IMR-90 (cell line): ENCODE measurements at regions not wholly inside any gene's neighbourhood (a gene's known extent, or its start where the extent isn't known, plus 50 kb on each side); places are given as distances from the start of the nearest gene placed in this dataset.

Experiments
- ATAC-seq: fragments of 200-7000 bp; cut with Tn5 transposase; 2 replicates; pipeline ENCODE4 v1.9.1; 2020; ENCODE audit warnings: low read depth, mild to moderate bottlenecking, moderate library complexity
- BruUV-seq: library from RNA; stranded (reverse); fragments of 400-500 nt; replicated peaks from 2 replicates; lab custom pipeline; 2021; lab: Mats Ljungman, UMichigan
- CTCF ChIA-PET: fragments of 300-600 bp; formaldehyde crosslinking; extraction: SDS; loops from one replicate; lab custom pipeline; 2021; ENCODE audit warnings: antibody characterized with exemption; lab: Yijun Ruan, JAX
- POLR2A ChIA-PET: fragments of 300-600 bp; sonication (Branson Sonifier 250); formaldehyde crosslinking; loops from one replicate; lab custom pipeline; 2022; ENCODE audit warnings: antibody characterized with exemption; ENCODE audit not compliant: unreplicated experiment; lab: Charles Lee
- DNase-seq: peaks from one replicate; pipeline ENCODE4 v3.0.0; 2013
- H2AFZ ChIP-seq: replicated peaks from 2 replicates; pipeline ENCODE3; 2013; ENCODE audit warnings: low read length, mild to moderate bottlenecking; ENCODE audit not compliant: poor library complexity
- H2AK5ac ChIP-seq: 2 replicates; pipeline ENCODE4 v1.6.1; 2013; ENCODE audit warnings: low read depth, low read length, inconsistent platforms
- H2AK9ac ChIP-seq: replicated peaks from 2 replicates; pipeline ENCODE3; 2013; ENCODE audit warnings: mild to moderate bottlenecking, low read depth, low read length, moderate library complexity; ENCODE audit not compliant: poor library complexity
- H2BK120ac ChIP-seq: 2 replicates; pipeline ENCODE4 v1.6.1; 2013; ENCODE audit warnings: low read depth, low read length, inconsistent platforms
- H2BK15ac ChIP-seq: 3 replicates; pipeline ENCODE4 v1.6.1; 2013; ENCODE audit warnings: low read depth, low read length, inconsistent platforms
- H2BK20ac ChIP-seq: 2 replicates; pipeline ENCODE4 v1.6.1; 2013; ENCODE audit warnings: low read depth, mild to moderate bottlenecking, inconsistent platforms, low read length, moderate library complexity
- H2BK5ac ChIP-seq: 2 replicates; pipeline ENCODE4 v1.6.1; 2013; ENCODE audit warnings: mild to moderate bottlenecking, low read depth, low read length, inconsistent platforms; ENCODE audit not compliant: poor library complexity, severe bottlenecking
- H3K14ac ChIP-seq: replicated peaks from 2 replicates; pipeline ENCODE4 v1.6.1; 2013; ENCODE audit warnings: low read depth, low read length, inconsistent platforms
- H3K18ac ChIP-seq: 2 replicates; pipeline ENCODE4 v1.6.1; 2013; ENCODE audit warnings: low read depth, low read length, control low read depth
- H3K23ac ChIP-seq: 2 replicates; pipeline ENCODE4 v1.6.1; 2013; ENCODE audit warnings: low read depth, low read length, inconsistent platforms
- H3K27ac ChIP-seq: 2 replicates; pipeline ENCODE4 v1.5.1; 2013; ENCODE audit warnings: mild to moderate bottlenecking, control low read depth, low read length; ENCODE audit not compliant: insufficient read depth
- H3K27me3 ChIP-seq: 2 replicates; pipeline ENCODE4 v1.6.1; 2013; ENCODE audit warnings: low read length; ENCODE audit not compliant: control insufficient read depth, insufficient read depth
- H3K36me3 ChIP-seq: 2 replicates; pipeline ENCODE4 v1.6.1; 2013; ENCODE audit warnings: low read length, mixed read lengths; ENCODE audit not compliant: control insufficient read depth, insufficient read depth
- H3K4ac ChIP-seq: 2 replicates; pipeline ENCODE4 v1.6.1; 2013; ENCODE audit warnings: low read depth, low read length, inconsistent platforms
- H3K4me1 ChIP-seq: 2 replicates; pipeline ENCODE4 v1.6.1; 2013; ENCODE audit warnings: low read length, mixed read lengths; ENCODE audit not compliant: control insufficient read depth, insufficient read depth
- H3K4me2 ChIP-seq: 2 replicates; pipeline ENCODE4 v1.6.1; 2013; ENCODE audit warnings: low read depth, mild to moderate bottlenecking, control low read depth, low read length, moderate library complexity
- H3K4me3 ChIP-seq: 2 replicates; pipeline ENCODE4 v1.5.1; 2013; ENCODE audit warnings: low read depth, mild to moderate bottlenecking, control low read depth, low read length, moderate library complexity; ENCODE audit not compliant: insufficient read depth
- H3K56ac ChIP-seq: 2 replicates; pipeline ENCODE4 v1.6.1; 2013; ENCODE audit warnings: low read length, inconsistent platforms; ENCODE audit not compliant: insufficient read depth; ENCODE audit errors: extremely low read depth
- H3K79me1 ChIP-seq, 2 experiments: 2 replicates each; pipeline ENCODE4 v1.6.1; 2013; ENCODE audit warnings: low read length in 2 of 2, inconsistent platforms in 1 of 2, low read depth in 1 of 2
- H3K9ac ChIP-seq: 2 replicates; pipeline ENCODE4 v1.6.1; 2013; ENCODE audit warnings: low read depth, low read length, control low read depth
- H3K9me1 ChIP-seq: 2 replicates; pipeline ENCODE4 v1.6.1; 2013; ENCODE audit warnings: low read length, inconsistent platforms; ENCODE audit not compliant: insufficient read depth
- H3K9me3 ChIP-seq: 2 replicates; pipeline ENCODE4 v1.6.1; 2013; ENCODE audit warnings: low read length; ENCODE audit not compliant: control insufficient read depth, insufficient read depth
- H4K20me1 ChIP-seq: 2 replicates; pipeline ENCODE4 v1.6.1; 2013; ENCODE audit warnings: low read length, inconsistent platforms; ENCODE audit not compliant: insufficient read depth
- H4K5ac ChIP-seq: 2 replicates; pipeline ENCODE4 v1.6.1; 2013; ENCODE audit warnings: mild to moderate bottlenecking, low read depth, low read length, control low read depth
- H4K8ac ChIP-seq, 2 experiments: 2 replicates each; pipeline ENCODE4 v1.6.1; 2013; ENCODE audit warnings: low read depth in 2 of 2, low read length in 2 of 2, control low read depth in 1 of 2, inconsistent platforms in 1 of 2
- H4K91ac ChIP-seq: 2 replicates; pipeline ENCODE4 v1.6.1; 2013; ENCODE audit warnings: low read depth, low read length, inconsistent platforms; ENCODE audit not compliant: insufficient read depth
- CEBPB ChIP-seq: IDR thresholded peaks from 2 replicates; pipeline ENCODE4 v1.6.1; 2012; ENCODE audit warnings: low read depth, low read length, improper control_type of control experiment
- CHD1 ChIP-seq: IDR thresholded peaks from 2 replicates; pipeline ENCODE4 v1.6.1; 2012; ENCODE audit warnings: low read depth, low read length, improper control_type of control experiment
- MAFK ChIP-seq: IDR thresholded peaks from 2 replicates; pipeline ENCODE4 v1.6.1; 2012; ENCODE audit warnings: low read depth, low read length, improper control_type of control experiment
- WGBS, 2 experiments: methylation state at CpG; one replicate each; pipeline versions ENCODE4 v1.1.5 to v1.1.7; 2013; ENCODE audit warnings: missing lambda C conversion rate in 2 of 2; ENCODE audit not compliant: insufficient read length in 1 of 2; ENCODE audit errors: extremely low coverage in 2 of 2; 5-methylcytosine and 5-hydroxymethylcytosine counted together
- dilution Hi-C: fragments of 300-500 bp; cut with HindIII; formaldehyde crosslinking; loops from one replicate; pipeline ENCODE4 v1.14.3; 2018; ENCODE audit warnings: low sequenced_read_pairs; ENCODE audit not compliant: unreplicated experiment
- in situ Hi-C: fragments of 300-500 bp; cut with MboI; formaldehyde crosslinking; loops from 3 replicates; pipeline ENCODE4 v1.14.3; 2019; ENCODE audit warnings: low sequenced_read_pairs, inconsistent platforms, mixed read lengths
- intact Hi-C: fragments of 100-400 bp; cut with micrococcal nuclease; formaldehyde crosslinking; loops from 2 replicates; pipeline ENCODE4 v1.10.0; 2022

DNA sequence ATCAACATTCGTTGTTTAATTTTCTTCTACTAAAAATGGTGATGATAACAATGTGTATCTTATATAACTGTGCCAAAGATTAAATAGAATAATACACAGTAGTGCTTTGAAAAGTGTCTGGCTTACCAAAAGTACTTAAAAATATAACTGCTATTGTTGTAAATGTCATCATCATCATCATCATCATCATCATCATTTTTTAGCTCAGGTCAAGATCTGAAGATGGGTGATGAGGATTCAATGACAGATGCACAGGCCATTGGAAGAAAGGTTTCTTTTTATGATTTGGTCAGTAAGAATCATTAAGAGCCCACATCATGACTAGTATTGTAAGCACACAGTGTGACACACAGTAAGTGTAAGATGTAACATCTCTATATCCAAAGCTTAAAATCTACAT is 795.2 kb downstream of the SLC4A3 start:
- POLR2A ChIA-PET = no interaction called here
- in situ Hi-C loops = no loop called here
- no peak overlapping the region for H3K9ac ChIP-seq
- dilution Hi-C loops = no loop called here
- no peak overlapping the region for H3K4me2 ChIP-seq
- H3K27me3 ChIP-seq = no peaks in the 10 kb centered on the region
- H4K8ac ChIP-seq = no peak overlapping the region
- H3K9me1 ChIP-seq = no peaks in the 10 kb centered on the region
- TF ChIP-seq CHD1 = no peak
- TF ChIP-seq MAFK = no peak
- no peak for TF ChIP-seq CEBPB
- no peak overlapping the region for H3K18ac ChIP-seq
- CTCF ChIA-PET = interaction anchor here (0.5 kb wide), 1 partner anchor 584 kb away, joined by 3 read pairs; no protein-coding TSS in a partner anchor
- no peaks in the 10 kb centered on the region; the same call in 1 of the 2 replicates for H3K4me1 ChIP-seq
- H3K79me1 ChIP-seq = no peaks in the 10 kb centered on the region
- H2BK120ac ChIP-seq = no peak overlapping the region
- H2BK5ac ChIP-seq = no peak overlapping the region
- intact Hi-C loops = no loop called here
- H2AK5ac ChIP-seq = no peak overlapping the region
- H3K4ac ChIP-seq = no peak overlapping the region
- ATAC-seq = no peak
- H2AK9ac ChIP-seq = no peak overlapping the region
- H3K23ac ChIP-seq = no peak overlapping the region
- no peak overlapping the region for H3K14ac ChIP-seq
- H2AFZ ChIP-seq = no peak overlapping the region
- no peaks in the 10 kb centered on the region for H4K20me1 ChIP-seq
- no peak overlapping the region for H4K91ac ChIP-seq
- H4K5ac ChIP-seq = no peak overlapping the region
- H3K36me3 ChIP-seq = no peaks in the 10 kb centered on the region
- no peak for DNase-seq
- no peak overlapping the region for H2BK20ac ChIP-seq
- peaks cover 4% of the 10 kb centered on the region for H3K9me3 ChIP-seq
- no peak overlapping the region for H3K4me3 ChIP-seq
- no CpG with 5 or more reads among the region's 1 CpG for WGBS, 2 experiments
- BruUV-seq = no TSS peak
- no peak overlapping the region for H2BK15ac ChIP-seq
- no peak overlapping the region for H3K56ac ChIP-seq
- no peak overlapping the region for H3K27ac ChIP-seq
